HG02642 (cell line): ENCODE measurements at regions not wholly inside any gene's neighbourhood (a gene's known extent, or its start where the extent isn't known, plus 50 kb on each side); places are given as distances from the start of the nearest gene placed in this dataset.

Source experiments
- ATAC-seq: cut with Tn5 transposase; IDR thresholded peaks from one replicate; pipeline ENCODE4 v1.9.1; 2021; ENCODE audit warnings: mild to moderate bottlenecking; ENCODE audit not compliant: unreplicated experiment, poor library complexity

DNA sequence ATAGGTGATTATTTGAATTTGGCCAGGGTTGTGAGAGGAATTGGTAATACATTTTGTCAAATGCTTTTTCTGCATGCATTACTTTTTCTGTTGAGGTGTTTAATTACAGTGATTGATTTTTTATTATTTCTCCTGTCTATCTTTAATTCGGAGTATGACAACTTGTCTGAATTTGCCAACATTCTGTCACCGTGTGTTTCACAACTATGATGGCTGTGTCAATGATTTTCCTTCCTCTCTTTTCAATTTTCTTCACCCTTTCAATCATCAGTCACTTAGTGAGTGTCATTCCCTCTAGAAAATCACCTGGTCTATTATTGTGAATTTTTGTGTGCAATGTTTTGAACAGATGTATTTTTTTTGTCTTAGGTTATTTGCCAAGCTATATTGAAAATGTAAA is 1221.4 kb upstream of the CDH18 start:
- no peak for ATAC-seq

DNA sequence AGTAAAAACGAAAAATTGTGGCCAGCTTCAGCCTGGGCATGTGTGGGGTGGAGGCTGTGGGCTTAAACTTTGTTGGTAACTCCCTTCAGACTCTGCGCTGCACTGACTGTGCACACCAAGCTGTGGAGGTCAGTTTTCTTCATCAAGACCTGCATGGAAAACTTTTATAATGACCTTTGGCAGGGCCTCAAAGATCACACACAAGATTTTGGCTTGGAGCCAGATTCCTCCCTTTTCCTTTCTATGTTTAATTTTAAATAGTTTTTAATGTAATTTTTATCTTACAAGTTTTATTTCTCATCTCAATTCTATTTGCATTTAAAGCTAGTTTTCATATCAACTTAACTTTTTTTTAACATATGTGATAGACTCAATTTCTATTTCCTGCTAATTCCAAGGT is 1211.1 kb upstream of the CDH18 start:
- no peak for ATAC-seq

DNA sequence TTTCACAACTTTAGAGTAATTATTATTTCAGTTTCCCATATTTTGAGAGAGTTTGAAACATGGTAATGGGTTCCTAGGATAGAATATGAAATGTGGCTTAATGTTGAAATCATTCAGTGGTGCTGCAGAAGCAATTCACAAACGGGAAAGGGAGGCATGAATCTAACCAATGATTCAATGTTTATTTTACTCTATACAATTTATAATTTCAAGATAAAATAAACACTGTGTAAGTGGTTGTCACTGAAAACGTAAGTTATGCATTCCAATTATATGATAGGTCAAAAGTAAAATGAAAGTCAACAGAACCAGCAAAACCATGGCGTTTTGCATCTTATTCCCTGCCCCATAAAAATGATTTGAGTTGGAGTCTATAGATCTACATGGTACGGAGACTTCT is 1207.1 kb upstream of the CDH18 start:
- ATAC-seq: no peak

DNA sequence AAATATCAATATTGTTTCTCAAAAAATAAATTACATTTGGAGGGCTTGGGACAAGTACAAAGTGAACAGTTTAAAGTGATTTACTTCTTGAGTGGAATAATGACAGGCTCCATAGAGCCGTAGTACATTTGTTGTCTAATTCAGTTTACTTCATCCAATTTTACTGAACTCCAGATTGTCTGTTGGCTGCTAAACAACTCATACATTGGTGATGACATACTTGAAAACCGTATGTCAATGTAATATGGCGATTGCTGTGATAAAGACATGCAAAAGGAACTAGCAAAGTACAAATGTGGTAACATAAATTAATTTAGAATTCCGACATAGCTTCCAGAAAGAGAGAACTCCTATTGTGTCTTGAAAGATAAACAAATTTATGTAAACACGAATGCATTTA is 1197.5 kb upstream of the CDH18 start:
- no peak for ATAC-seq

DNA sequence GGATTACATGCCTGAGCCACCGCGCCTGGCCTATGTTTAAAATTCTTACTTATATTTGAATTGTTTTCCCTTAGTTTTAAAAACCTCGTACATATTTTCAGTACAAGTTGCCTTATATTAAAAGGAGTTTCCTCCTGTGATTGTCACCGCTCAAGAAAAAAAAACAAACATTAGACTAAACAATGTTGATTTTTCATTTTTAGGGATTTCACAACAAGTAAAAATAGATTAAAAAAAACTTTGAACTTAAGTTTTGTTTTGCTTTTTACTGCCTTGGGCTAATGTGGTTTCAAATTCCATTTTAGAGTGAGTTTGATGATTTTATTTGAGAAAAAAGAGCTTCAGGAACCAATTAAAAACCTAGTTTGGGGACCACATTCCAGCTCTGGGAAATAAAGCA is 1196.6 kb upstream of the CDH18 start:
- ATAC-seq: no peak

DNA sequence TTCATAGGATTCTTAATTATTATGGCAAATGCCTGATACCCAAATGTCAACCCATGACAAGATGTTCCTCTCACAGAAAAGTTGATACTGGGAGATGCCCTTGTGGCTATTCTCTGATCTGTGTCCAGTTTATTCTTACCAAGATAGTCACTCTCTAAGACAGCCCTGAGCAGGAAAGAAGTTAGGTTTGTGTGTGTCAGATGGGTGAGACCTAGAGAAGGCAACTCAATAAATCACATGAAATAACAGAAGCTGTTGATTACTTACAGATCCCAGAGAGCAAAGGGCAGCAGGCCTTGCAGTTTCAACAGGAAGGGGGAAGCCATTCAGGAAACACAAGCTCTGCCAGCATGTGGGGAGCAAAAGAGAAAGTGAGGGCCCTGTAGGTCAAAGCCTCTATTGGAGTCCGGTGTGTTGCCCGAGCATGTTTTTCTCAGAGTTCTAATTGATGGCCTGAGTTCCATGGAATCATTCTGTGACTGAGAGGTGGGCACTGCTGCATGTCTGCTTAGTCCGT is 1193.7 kb upstream of the CDH18 start:
- no peak for ATAC-seq

DNA sequence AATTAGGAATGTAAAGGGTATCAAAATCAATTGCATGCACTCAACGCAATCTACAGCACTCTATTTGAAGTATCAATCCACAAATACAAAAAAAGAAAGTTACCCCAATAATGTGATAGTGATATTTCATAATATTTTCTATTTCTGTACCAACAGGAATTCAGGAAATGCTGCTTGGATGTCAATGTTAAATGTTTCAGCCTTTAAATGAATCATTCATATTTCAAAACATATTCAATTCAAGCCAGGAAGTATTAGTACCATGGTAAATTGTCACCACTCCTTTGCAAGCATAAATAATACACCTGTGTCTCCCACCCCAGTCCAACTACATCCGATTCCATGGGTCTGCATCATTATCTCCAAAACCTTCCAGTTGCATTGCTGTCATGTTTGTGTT is 1185.5 kb upstream of the CDH18 start:
- ATAC-seq: no peak

DNA sequence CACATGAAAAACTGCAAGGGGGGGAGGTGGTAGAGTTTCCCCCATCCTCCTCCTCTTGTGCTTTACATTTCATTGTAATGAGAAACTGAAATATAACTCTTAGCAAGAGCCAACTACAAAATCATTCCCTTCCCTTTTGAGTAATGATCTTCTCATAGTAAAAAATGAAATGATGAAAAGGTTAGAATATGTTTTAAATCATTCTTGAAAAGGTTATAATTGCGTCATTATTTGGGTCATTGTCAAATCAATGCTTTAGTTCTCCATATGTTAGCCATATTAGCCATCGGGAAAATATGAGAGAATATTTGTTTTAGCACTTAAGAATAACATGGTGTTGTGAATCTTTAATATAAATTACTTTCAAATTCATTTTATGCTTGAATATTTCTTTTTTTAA is 1185.0 kb upstream of the CDH18 start:
- ATAC-seq: no peak

DNA sequence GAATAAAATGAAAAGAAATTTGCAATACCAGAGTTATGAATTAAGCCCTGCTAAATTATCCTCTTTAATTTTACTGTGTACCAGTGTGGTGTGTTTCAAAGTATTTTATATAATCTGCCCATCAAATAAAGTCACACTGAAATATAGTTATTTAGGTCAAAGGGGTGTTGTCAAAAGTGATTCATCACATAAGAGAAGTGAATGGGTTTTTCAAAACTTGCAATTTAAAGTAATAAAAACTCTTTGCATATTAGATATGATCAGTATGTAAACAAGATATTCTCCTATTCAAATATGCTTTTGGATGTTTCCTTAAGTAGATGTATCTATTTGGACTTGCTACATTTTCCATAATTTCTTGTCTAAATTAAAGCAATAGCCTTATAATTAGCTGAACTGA is 1183.0 kb upstream of the CDH18 start:
- no peak for ATAC-seq

DNA sequence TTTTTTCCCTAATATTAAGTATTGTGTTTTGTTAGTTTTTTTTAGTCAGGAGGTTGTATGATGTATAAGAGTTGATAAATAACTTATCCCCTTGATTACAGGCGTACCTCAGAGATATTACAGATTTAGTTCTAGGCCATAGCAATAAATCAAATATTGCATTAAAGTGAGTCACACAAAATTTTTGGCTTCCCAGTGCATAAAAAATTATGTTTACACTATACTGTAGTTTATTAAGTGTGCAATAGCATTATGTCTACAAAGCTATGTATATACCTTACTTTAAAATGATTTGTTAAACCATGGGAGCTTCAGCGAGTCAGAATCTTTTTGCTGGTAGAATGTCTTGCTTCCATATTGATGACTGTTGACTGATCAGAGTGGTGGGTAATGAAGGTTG is 1180.6 kb upstream of the CDH18 start:
- no peak for ATAC-seq

DNA sequence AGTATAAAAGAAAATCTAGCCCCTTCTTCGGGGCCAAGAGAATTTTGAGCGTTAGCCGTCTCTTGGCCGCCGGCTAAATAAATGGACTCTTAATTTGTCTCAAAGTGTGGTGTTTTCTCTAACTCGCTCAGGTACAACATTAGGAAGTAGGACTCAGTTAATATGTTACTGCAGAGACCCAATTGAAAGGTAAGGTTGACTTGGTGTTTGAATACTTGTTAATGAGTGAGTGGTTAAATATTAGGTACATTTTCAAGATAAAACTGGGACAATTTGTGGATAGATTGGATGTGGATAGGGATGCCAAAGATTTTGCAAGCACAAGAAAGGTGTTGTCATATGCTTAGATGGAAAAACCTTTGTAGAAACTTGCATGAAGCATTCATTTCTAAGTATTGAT is 1177.3 kb upstream of the CDH18 start:
- no peak for ATAC-seq

DNA sequence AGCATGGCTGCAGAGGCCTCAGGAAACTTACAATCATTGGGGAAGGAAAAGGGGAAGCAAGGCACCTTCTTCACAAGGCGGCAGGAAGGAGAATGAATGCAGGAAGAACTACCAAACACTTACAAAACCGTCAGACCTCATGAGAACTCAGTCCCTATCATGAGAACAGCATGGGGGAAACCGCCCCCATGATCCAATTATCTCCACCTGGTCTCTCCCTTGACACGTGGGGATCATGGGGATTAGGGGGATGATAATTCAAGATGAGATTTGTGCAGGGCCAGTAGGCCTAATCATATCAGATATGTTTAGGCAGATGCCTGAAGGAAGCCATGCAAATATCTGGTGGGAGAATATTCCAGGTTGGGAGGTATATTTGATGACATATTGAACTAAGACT is 1176.4 kb upstream of the CDH18 start:
- ATAC-seq: no peak

DNA sequence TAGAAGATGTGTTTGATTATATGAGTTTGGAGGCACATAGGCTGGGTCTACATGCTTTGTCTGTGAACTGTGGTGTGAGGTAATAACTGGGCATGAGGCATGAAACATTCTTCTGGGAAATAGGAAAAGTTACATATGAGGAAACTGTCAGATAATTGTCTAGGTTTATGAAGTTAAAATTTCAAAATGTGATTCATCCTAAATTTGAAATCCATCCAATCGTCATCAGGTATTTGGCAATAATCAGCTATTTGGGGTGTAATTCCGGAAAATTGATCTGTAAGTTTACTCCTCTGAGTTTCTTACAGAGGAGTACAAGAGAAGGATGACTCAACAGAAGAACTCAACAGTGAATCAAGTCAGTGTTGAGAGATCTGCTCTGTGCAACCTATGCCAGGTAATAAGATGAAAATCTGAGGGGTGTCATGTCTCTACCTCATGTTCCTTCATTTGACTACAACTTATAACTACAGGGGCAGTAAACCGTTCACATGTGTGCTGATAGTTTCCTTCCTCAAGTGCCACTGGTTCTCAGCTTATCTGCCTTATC is 1171.6 kb upstream of the CDH18 start:
- no peak for ATAC-seq

DNA sequence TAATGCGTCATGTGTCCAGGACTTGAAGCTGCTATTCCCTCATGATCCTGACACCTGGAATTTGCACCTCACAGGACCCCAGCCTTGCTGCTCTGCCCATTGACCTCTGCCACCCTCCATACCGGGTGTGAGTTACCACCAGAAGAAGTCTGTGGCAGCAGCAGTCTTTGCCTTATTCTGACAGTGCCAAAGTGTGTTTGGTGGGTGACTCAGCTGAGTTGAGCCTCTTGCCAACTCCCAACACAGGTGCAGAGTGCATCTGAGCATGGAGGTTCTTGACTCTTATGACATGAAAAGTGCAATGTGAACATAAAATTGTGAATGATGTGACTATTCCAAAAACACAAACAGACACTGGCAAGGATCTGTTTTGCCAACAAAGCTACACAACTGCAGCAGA is 1166.5 kb upstream of the CDH18 start:
- ATAC-seq: no peak

DNA sequence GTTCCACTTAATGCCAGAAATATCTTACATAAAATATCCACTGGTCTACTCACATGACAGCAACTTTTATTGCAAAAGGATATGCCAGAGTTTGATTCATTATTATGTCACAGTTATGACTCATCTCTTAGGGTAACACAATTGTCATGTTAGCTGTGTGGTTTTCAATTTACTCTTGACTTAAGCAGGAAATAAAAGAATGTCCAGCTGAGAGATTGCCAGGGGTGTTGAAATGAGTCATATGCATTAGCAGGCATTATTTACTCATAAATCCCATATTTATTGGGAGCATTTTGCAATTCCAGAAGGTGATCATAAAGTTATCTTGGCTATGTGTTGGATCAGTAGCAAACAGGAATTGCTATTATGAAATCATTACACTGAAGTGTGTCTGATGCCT is 1164.6 kb upstream of the CDH18 start:
- no peak for ATAC-seq

DNA sequence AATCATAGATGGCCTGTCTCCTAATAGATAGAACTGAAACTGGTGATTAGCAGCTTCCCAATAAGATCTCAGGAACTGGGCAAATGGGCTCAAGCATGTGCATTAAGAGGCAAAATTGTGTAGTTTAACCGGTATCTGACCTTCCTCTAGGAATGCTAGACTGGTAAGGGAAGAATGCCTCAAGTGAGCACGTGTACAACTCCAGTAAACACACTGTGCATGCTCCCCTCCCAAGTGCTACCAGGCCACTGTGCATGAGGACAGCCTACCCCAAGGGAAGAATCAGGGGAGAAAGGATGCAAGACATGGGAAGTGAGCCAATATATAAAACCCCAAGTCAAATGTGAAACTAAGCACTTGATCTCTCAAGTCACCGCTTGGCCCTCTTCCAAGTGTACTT is 1157.4 kb upstream of the CDH18 start:
- ATAC-seq: no peak

DNA sequence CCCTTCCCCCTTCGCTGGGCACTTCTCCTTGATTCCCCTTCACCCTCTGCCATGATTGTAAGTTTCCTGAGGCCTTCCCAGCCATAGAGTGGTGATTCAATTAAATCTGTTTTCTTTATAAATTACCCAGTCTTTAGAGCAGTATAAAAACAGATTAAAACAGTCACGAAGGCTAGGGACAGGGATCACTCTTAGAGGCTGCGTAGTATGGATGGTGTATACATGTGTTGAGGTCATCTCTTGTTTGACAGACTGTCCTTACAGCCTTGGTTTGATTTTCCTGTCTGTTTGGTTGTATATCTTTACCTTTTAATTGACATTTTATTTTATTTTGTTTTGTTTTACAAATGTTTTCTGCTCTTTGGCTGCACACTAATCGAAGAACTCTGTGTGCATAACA is 1155.7 kb upstream of the CDH18 start:
- no peak for ATAC-seq

DNA sequence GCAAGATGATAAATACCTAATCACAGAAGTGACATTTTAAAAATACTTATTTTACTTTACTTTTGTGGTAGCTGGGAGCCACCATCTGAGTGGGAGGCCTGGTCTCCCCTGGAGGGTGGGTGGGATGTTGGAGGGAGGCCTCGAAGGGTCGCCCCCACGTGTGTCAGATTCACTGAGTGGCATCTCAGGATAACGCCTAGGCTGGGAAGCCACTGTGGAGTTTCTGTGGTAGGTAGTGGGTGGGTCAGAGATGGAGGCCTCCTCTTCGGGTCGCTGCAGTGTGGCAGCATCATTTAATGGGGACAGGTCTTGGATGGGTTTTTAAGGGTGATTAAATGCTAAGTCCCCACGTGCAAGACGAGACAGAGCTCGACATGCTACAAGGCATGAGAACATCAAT is 1154.8 kb upstream of the CDH18 start:
- ATAC-seq: no peak

DNA sequence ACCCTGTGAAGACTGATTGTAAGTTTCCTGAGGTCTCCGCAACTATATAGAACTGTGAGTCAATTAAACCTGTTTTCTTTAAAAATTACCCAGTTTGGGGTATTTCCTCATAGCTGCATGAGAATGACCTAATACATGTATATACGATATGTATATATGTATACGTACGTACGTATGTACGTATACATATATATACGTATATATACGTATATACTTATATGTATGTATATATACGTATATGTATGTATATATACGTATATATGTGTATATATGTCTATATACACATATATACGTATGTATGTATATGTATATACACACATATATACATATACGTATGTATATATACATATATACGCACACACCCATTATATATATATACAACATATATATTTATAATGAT is 1153.0 kb upstream of the CDH18 start:
- no peak for ATAC-seq

DNA sequence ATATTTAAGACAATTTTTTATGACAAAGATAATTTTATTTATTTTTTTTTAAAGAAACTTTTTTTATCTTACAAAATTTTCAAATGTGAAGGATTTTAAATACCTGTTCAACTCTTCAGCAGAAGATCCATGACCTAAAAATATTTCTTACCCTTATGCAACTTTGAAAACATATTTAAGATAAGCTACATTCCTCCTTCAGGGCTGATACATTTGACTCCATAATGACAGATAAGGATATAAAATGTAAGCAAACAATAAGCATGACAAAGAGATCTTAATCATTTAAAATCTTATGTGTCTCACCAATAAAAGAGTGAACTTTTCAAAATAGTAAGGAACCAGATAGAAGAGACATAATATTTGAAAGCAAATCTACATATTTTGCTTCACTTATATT is 1138.2 kb upstream of the CDH18 start:
- no peak for ATAC-seq

DNA sequence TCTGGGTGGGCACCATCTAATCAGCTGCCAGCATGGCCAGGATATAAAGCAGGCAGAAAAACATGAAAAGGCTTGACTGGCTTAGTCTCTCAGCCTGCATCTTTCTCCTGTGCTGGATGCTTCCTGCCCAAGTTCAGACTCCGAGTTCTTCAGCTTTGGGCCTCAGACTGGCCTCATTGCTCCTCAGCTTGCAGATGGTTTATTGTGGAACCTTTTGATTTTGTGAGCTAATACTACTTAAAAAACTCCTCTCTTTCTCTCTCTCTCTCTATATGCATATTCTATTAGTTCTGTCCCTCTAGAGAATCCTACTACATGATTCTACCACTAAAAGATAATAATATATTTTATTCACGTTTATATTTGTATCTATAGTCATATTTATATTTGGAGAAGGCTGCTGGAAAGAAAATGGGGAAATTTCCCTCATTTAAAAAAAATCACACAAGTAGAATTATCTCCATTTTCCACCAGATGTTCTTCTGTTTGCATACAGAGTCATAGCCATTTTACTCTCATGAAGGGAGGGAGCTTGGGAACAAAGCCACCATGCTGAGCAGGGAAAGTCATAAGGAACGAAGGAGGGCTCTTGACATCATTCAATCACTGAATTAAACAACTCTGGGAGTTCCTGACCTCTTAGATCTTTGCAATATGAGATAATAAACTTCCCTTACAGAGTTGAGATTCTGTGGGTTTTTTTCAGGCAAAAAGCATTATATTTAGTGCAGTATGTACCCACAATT is 1137.4 kb upstream of the CDH18 start:
- ATAC-seq: no peak

DNA sequence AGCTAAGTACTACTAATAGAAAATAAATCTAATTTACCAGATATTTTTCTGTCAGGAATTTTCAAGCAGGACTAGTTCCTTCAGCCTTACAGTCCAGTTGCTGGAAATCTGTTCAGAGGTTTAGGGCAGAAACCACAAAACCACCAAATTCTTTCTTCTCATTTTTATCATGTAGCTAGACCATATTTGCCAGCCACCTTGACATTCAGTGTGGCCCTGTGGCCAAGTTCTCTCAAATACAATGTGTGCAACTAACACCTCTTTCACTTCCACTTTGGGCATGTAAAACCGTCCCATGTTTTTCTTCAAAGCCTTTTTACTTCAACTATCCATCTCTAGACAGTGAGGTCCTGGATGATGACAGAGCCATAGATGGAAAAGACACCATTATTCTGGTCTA is 1133.2 kb upstream of the CDH18 start:
- no peak for ATAC-seq
